ENCODE measurements at regions not wholly inside any gene's neighbourhood (a gene's known extent, or its start where the extent isn't known, plus 50 kb on each side); places are given as distances from the start of the nearest gene placed in this dataset.

GRCh38 chr11:113577356-113578032 lies 102.3 kb upstream of the DRD2 start:
- Histone ChIP-seq H3K9me3 (no peaks in the 10 kb centered on the region), H3K27ac (no peak overlapping the region), H3K4me1 (no peaks in the 10 kb centered on the region), H3K4me3 (no peak overlapping the region), H3K36me3 (no peaks in the 10 kb centered on the region), H3K27me3 (no peaks in the 10 kb centered on the region)
- intact Hi-C loops (cut with DNase I), result no loop called here
- TF ChIP-seq POLR2AphosphoS5 (IDR thresholded peaks at IDR 0.05; ENCODE audit: insufficient read depth in 1 of 2, low read depth in 1 of 2), result no peak
- TF ChIP-seq CTCF (IDR thresholded peaks at IDR 0.05), result no peak
- TF ChIP-seq POLR2A (IDR thresholded peaks at IDR 0.05), result no peak
- DNase-seq (ENCODE audit: extremely low spot score in 2 of 2), result no peak

- Histone ChIP-seq H3K27ac (no peak overlapping the region), H3K4me1 (no peaks in the 10 kb centered on the region), H3K4me3 (no peak overlapping the region), H3K36me3 (no peaks in the 10 kb centered on the region), H3K9me3 (no peaks in the 10 kb centered on the region), H3K27me3 (no peaks in the 10 kb centered on the region)
- TF ChIP-seq CTCF (IDR thresholded peaks at IDR 0.05) (no peak), POLR2A (IDR thresholded peaks at IDR 0.05) (no peak), POLR2AphosphoS5 (IDR thresholded peaks at IDR 0.05; ENCODE audit: insufficient read depth in 1 of 2, low read depth in 1 of 2) (no peak)
- DNase-seq (ENCODE audit: extremely low spot score in 2 of 2), result no peak
- intact Hi-C loops (cut with DNase I), result no loop called here
Measured at GRCh38 chr11:113574586-113574985, 99.4 kb upstream of the DRD2 start.

GRCh38 chr11:113574171-113574570 lies 99.0 kb upstream of the DRD2 start:
- TF ChIP-seq POLR2A (IDR thresholded peaks at IDR 0.05) (no peak), CTCF (IDR thresholded peaks at IDR 0.05) (no peak), POLR2AphosphoS5 (IDR thresholded peaks at IDR 0.05; ENCODE audit: insufficient read depth in 1 of 2, low read depth in 1 of 2) (no peak)
- no peak for DNase-seq (ENCODE audit: extremely low spot score in 2 of 2)
- no peaks in the 10 kb centered on the region for H3K9me3 ChIP-seq

GRCh38 chr11:113572136-113572735 lies 97.0 kb upstream of the DRD2 start:
- DNase-seq (ENCODE audit: extremely low spot score in 2 of 2), result no peak
- Histone ChIP-seq H3K27ac (no peak overlapping the region), H3K36me3 (no peaks in the 10 kb centered on the region), H3K27me3 (no peaks in the 10 kb centered on the region), H3K4me1 (no peaks in the 10 kb centered on the region), H3K4me3 (no peak overlapping the region), H3K9me3 (no peaks in the 10 kb centered on the region)
- TF ChIP-seq POLR2AphosphoS5 (IDR thresholded peaks at IDR 0.05; ENCODE audit: insufficient read depth in 1 of 2, low read depth in 1 of 2) (no peak), POLR2A (IDR thresholded peaks at IDR 0.05) (no peak), CTCF (IDR thresholded peaks at IDR 0.05) (no peak)
- intact Hi-C loops (cut with DNase I), result no loop called here

More at GRCh38 chr11:113574171-113574570, 99.0 kb upstream of the DRD2 start:
- Histone ChIP-seq H3K27me3 (no peaks in the 10 kb centered on the region), H3K36me3 (no peaks in the 10 kb centered on the region), H3K27ac (no peak overlapping the region), H3K4me3 (no peak overlapping the region), H3K4me1 (no peaks in the 10 kb centered on the region)
- intact Hi-C loops (cut with DNase I), result no loop called here

- H3K9me3 ChIP-seq, result no peaks in the 10 kb centered on the region
- intact Hi-C loops (cut with DNase I), result no loop called here
- no peak overlapping the region for H3K27ac ChIP-seq
- H3K27me3 ChIP-seq, result no peaks in the 10 kb centered on the region
- DNase-seq (ENCODE audit: extremely low spot score in 2 of 2), result no peak
- H3K36me3 ChIP-seq, result no peaks in the 10 kb centered on the region
- TF ChIP-seq POLR2A (IDR thresholded peaks at IDR 0.05), result no peak
- TF ChIP-seq POLR2AphosphoS5 (IDR thresholded peaks at IDR 0.05; ENCODE audit: insufficient read depth in 1 of 2, low read depth in 1 of 2), result no peak
- no peak for TF ChIP-seq CTCF (IDR thresholded peaks at IDR 0.05)
- H3K4me1 ChIP-seq, result no peaks in the 10 kb centered on the region
- no peak overlapping the region for H3K4me3 ChIP-seq
Measured at GRCh38 chr11:113571531-113571930, 96.3 kb upstream of the DRD2 start.

All from vagina (tissue), 2 donors.